GM12878 (cell line): ENCODE measurements at regions not wholly inside any gene's neighbourhood (a gene's known extent, or its start where the extent isn't known, plus 50 kb on each side); places are given as distances from the start of the nearest gene placed in this dataset.
"Not testable (repeated sequence)": the region's sequence is repeated elsewhere in the genome, so short reads cannot be mapped to it uniquely, and the experiment has no call there.

Experiments
- ATAC-seq: fragments of 200-7000 bp; cut with Tn5 transposase; 3 replicates; pipeline ENCODE4 v1.9.1; 2020; ENCODE audit warnings: mild to moderate bottlenecking, moderate library complexity
- BruUV-seq: library from RNA; stranded (reverse); fragments of 400-500 nt; replicated peaks from 2 replicates; lab custom pipeline; 2021; lab: Mats Ljungman, UMichigan
- CTCF ChIA-PET: fragments of 300-600 bp; sonication (Branson Sonifier 250); formaldehyde crosslinking; extraction: SDS; loops from one replicate; lab custom pipeline; 2021; ENCODE audit warnings: inconsistent platforms; lab: Yijun Ruan, JAX
- POLR2A ChIA-PET: fragments of 350-600 bp; formaldehyde crosslinking; extraction: SDS; loops from one replicate; lab custom pipeline; 2021; ENCODE audit warnings: inconsistent platforms; lab: Charles Lee
- RAD21 ChIA-PET: fragments of 300-600 bp; sonication (Branson Sonifier 250); formaldehyde crosslinking; loops from one replicate; lab custom pipeline; 2023; ENCODE audit warnings: antibody characterized with exemption; ENCODE audit not compliant: unreplicated experiment; lab: Charles Lee
- SMC1A ChIA-PET: fragments of 300-600 bp; sonication (Branson Sonifier 250); formaldehyde crosslinking; loops from one replicate; lab custom pipeline; 2023; ENCODE audit not compliant: unreplicated experiment, uncharacterized antibody; lab: Charles Lee
- DNase-seq: peaks from one replicate; pipeline ENCODE4 v3.0.0-alpha.2; 2011; ENCODE audit warnings: low read depth, low spot score
- FAIRE-seq: peaks from 3 replicates; lab custom pipeline; 2011; peaks lifted over from hg19 to GRCh38; lab: Jason Lieb, UNC
- H2AFZ ChIP-seq: 2 replicates; pipeline ENCODE4 v1.6.0; 2011; ENCODE audit warnings: low read depth, low read length, control low read depth; ENCODE audit not compliant: control insufficient read depth
- H3K27ac ChIP-seq: 2 replicates; pipeline ENCODE4 v1.5.1; 2011; ENCODE audit warnings: control low read depth; ENCODE audit not compliant: control insufficient read depth, insufficient read depth
- H3K27me3 ChIP-seq, 2 experiments: replicated peaks in 1 of 2; 2 replicates each; pipeline versions ENCODE4 v1.6.0 to v1.6.1; 2011; ENCODE audit warnings: low read length in 1 of 2; ENCODE audit not compliant: control insufficient read depth in 2 of 2, insufficient read depth in 2 of 2
- H3K36me3 ChIP-seq, 2 experiments: 2 replicates each; pipeline ENCODE4 v1.5.1; 2011; ENCODE audit warnings: low read length in 1 of 2; ENCODE audit not compliant: control insufficient read depth in 2 of 2, insufficient read depth in 2 of 2
- H3K4me1 ChIP-seq: 2 replicates; pipeline ENCODE4 v1.6.1; 2011; ENCODE audit warnings: mild to moderate bottlenecking, low read length, moderate library complexity, mixed read lengths; ENCODE audit not compliant: control insufficient read depth, insufficient read depth
- H3K4me2 ChIP-seq: 2 replicates; pipeline ENCODE4 v1.6.0; 2011; ENCODE audit warnings: control low read depth; ENCODE audit not compliant: control insufficient read depth, insufficient read depth
- H3K4me3 ChIP-seq: fragments of 200-600 bp; sonication (generic); 2 replicates; pipeline ENCODE4 v1.5.1; 2016
- H3K79me2 ChIP-seq: 2 replicates; pipeline ENCODE4 v1.6.0; 2011; ENCODE audit warnings: low read length; ENCODE audit not compliant: control insufficient read depth, insufficient read depth
- H3K9ac ChIP-seq: 2 replicates; pipeline ENCODE4 v1.8.0; 2011; ENCODE audit warnings: low read length, control low read depth, mixed read lengths; ENCODE audit not compliant: control insufficient read depth, insufficient read depth
- H3K9me3 ChIP-seq: replicated peaks from 3 replicates; pipeline ENCODE4 v1.5.1; 2011; ENCODE audit warnings: mild to moderate bottlenecking, low read length; ENCODE audit not compliant: control insufficient read depth, insufficient read depth
- H4K20me1 ChIP-seq: 2 replicates; pipeline ENCODE4 v1.6.0; 2011; ENCODE audit not compliant: control insufficient read depth, insufficient read depth
- BACH1 ChIP-seq: fragments of 450-650 bp; IDR thresholded peaks from 2 replicates; pipeline ENCODE4 v1.6.1; 2017; ENCODE audit warnings: mild to moderate bottlenecking, borderline replicate concordance
- CREM ChIP-seq: IDR thresholded peaks from 2 replicates; pipeline ENCODE4 v1.6.1; 2014; ENCODE audit warnings: antibody characterized with exemption, low read depth
- JUND ChIP-seq: IDR thresholded peaks from 2 replicates; pipeline ENCODE4 v1.6.1; 2012; ENCODE audit warnings: low read depth, mild to moderate bottlenecking, low read length, improper control_type of control experiment, moderate library complexity
- KAT2A ChIP-seq: conservative IDR thresholded peaks from 2 replicates; pipeline ENCODE4 v1.6.1; 2011; ENCODE audit warnings: low read depth, low read length; ENCODE audit not compliant: control insufficient read depth
- RAD21 ChIP-seq: IDR thresholded peaks from 2 replicates; pipeline ENCODE4 v1.6.1; 2011; ENCODE audit warnings: mild to moderate bottlenecking, low read depth, low read length, moderate library complexity; ENCODE audit not compliant: insufficient read depth
- ZNF622 ChIP-seq: fragments of 450-650 bp; IDR thresholded peaks from 2 replicates; pipeline ENCODE4 v1.6.1; 2017; ENCODE audit warnings: mild to moderate bottlenecking, inconsistent platforms
- WGBS: methylation state at CpG from one replicate; pipeline ENCODE4 v1.1.6; 2016; ENCODE audit warnings: low lambda C conversion rate; ENCODE audit not compliant: insufficient replicate concordance, insufficient coverage; ENCODE audit errors: missing lambda C conversion rate; 5-methylcytosine and 5-hydroxymethylcytosine counted together
- in situ Hi-C: fragments of 300-500 bp; cut with MboI; formaldehyde crosslinking; loops from 9 replicates; pipeline ENCODE4 v1.14.3; 2018; ENCODE audit warnings: mixed read lengths
- intact Hi-C: fragments of 100-400 bp; cut with micrococcal nuclease; formaldehyde crosslinking; loops from one replicate; pipeline ENCODE4 v1.14.2; 2022; ENCODE audit not compliant: unreplicated experiment
- TF ChIP-seq, protein P1 (sequence below): fragments of 450-650 bp; IDR thresholded peaks from 2 replicates; pipeline ENCODE4 v1.6.1; 2016; ENCODE audit warnings: mild to moderate bottlenecking, moderate library complexity, borderline replicate concordance

DNA sequence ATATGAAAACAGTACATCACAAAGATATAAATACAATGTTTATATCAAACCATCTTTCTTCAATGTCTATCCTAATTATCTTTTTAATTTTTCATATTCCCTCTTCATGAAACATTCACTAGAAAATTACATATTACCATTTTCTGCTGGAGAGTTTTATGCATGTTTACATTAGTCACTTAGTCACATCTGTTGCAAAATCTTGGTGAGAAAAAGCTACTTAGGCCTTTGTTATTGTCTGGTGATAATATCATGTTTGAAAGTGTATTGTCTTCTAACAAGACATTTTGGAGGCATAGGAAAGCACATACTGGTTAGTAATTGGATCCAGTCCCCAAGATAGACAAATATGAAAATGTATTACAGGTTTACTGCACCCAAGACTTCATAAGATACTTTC is 163.6 kb downstream of the GNAI1 start (continued):
- TF ChIP-seq, protein P1, sequence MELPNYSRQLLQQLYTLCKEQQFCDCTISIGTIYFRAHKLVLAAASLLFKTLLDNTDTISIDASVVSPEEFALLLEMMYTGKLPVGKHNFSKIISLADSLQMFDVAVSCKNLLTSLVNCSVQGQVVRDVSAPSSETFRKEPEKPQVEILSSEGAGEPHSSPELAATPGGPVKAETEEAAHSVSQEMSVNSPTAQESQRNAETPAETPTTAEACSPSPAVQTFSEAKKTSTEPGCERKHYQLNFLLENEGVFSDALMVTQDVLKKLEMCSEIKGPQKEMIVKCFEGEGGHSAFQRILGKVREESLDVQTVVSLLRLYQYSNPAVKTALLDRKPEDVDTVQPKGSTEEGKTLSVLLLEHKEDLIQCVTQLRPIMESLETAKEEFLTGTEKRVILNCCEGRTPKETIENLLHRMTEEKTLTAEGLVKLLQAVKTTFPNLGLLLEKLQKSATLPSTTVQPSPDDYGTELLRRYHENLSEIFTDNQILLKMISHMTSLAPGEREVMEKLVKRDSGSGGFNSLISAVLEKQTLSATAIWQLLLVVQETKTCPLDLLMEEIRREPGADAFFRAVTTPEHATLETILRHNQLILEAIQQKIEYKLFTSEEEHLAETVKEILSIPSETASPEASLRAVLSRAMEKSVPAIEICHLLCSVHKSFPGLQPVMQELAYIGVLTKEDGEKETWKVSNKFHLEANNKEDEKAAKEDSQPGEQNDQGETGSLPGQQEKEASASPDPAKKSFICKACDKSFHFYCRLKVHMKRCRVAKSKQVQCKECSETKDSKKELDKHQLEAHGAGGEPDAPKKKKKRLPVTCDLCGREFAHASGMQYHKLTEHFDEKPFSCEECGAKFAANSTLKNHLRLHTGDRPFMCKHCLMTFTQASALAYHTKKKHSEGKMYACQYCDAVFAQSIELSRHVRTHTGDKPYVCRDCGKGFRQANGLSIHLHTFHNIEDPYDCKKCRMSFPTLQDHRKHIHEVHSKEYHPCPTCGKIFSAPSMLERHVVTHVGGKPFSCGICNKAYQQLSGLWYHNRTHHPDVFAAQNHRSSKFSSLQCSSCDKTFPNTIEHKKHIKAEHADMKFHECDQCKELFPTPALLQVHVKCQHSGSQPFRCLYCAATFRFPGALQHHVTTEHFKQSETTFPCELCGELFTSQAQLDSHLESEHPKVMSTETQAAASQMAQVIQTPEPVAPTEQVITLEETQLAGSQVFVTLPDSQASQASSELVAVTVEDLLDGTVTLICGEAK = no peak
- TF ChIP-seq BACH1 (no peak), CREM (no peak), RAD21 (no peak), ZNF622 (no peak)

DNA sequence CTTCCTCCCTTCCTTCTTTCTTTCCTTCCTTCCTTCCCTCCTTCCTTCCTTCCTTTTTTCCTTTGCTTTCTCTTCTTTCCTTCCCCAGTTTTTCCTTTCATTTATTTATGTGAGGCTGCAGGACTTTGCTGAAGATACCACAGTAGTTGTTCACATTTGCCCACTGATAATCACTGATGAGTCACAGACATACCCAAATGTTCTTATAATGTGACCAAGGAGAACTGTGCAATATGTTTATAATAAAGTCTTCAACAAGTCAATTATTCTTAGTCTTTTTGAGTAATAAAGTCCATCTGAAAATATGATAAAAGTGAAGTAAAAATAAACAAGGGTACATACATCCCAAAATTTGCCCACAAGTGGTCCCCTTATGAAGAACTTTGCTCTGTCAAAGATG is 159.7 kb downstream of the GNAI1 start:
- BruUV-seq = no TSS peak
- ChIA-PET SMC1A (no interaction called here), CTCF (no interaction called here), POLR2A (no interaction called here), RAD21 (no interaction called here)
- ATAC-seq (no peak), DNase-seq (no peak), FAIRE-seq (no peak)
- Histone ChIP-seq H4K20me1 (no peaks in the 10 kb centered on the region), H3K27me3 (no peaks in the 10 kb centered on the region), H3K79me2 (no peaks in the 10 kb centered on the region), H3K36me3 (no peaks in the 10 kb centered on the region), H2AFZ (no peak overlapping the region), H3K9me3 (no peaks in the 10 kb centered on the region), H3K27ac (no peak overlapping the region), H3K9ac (no peak overlapping the region), H3K4me2 (no peak overlapping the region), H3K4me3 (no peak overlapping the region), H3K4me1 (no peaks in the 10 kb centered on the region)
- TF ChIP-seq KAT2A (no peak), JUND (no peak)
- in situ Hi-C loops (no loop called here), intact Hi-C loops (no loop called here)

DNA sequence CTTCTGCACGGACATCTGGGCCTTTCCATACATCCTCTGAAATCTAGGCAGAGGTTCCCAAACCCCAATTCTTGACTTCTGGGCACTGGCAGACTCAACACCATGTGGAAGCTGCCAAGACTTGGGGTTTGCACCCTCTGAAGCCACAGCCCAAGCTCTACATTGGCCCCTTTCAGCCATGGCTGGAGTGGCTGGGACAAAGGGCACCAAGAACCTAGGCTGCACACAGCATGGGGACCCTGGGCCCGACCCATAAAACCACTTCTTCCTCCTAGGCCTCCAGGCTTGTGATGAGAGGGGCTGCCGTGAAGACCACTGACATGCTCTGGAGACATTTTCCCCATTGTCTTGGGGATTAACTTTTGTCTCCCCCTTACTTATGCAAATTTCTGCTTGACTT is 158.0 kb downstream of the GNAI1 start:
- intact Hi-C loops, H3K9me3 ChIP-seq, H3K27me3 ChIP-seq, H3K79me2 ChIP-seq, SMC1A ChIA-PET, H3K9ac ChIP-seq, ATAC-seq, in situ Hi-C loops, DNase-seq, H3K27ac ChIP-seq, RAD21 ChIA-PET, H2AFZ ChIP-seq, H4K20me1 ChIP-seq, H3K4me2 ChIP-seq, POLR2A ChIA-PET, CTCF ChIA-PET, BruUV-seq, H3K4me3 ChIP-seq, FAIRE-seq, H3K4me1 ChIP-seq, H3K36me3 ChIP-seq: not testable (repeated sequence)
- 13% methylated on average over 3 of the region's 3 CpGs for WGBS
